ENCODE measurements at regions not wholly inside any gene's neighbourhood (a gene's known extent, or its start where the extent isn't known, plus 50 kb on each side); places are given as distances from the start of the nearest gene placed in this dataset.

GRCh38 chr20:60930023-60930790 is 321.9 kb upstream of the CDH4 start:
- Histone ChIP-seq H3K4me1 (ENCODE audit: control insufficient read depth in 1 of 2, insufficient read depth in 1 of 2, low read depth in 1 of 2, low read length in 1 of 2) (no peaks in the 10 kb centered on the region), H3K4me3 (ENCODE audit: low read depth in 1 of 2, low read length in 1 of 2) (no peak overlapping the region), H3K9me3 (no peaks in the 10 kb centered on the region), H3K27ac (no peak overlapping the region), H3K36me3 (no peaks in the 10 kb centered on the region), H3K27me3 (no peaks in the 10 kb centered on the region)
- TF ChIP-seq CTCF (IDR thresholded peaks at IDR 0.05), result no peak

- Histone ChIP-seq H3K9me3 (no peaks in the 10 kb centered on the region), H3K36me3 (no peaks in the 10 kb centered on the region), H3K4me3 (ENCODE audit: low read depth in 1 of 2, low read length in 1 of 2) (no peak overlapping the region), H3K27me3 (no peaks in the 10 kb centered on the region), H3K4me1 (ENCODE audit: control insufficient read depth in 1 of 2, insufficient read depth in 1 of 2, low read depth in 1 of 2, low read length in 1 of 2) (no peaks in the 10 kb centered on the region), H3K27ac (no peak overlapping the region)
- no peak for TF ChIP-seq CTCF (IDR thresholded peaks at IDR 0.05)
Observed at GRCh38 chr20:60931696-60932095, 320.4 kb upstream of the CDH4 start.

- TF ChIP-seq CTCF (IDR thresholded peaks at IDR 0.05), result no peak
- H3K27ac ChIP-seq, result no peak overlapping the region
- H3K4me3 ChIP-seq (ENCODE audit: low read depth in 1 of 2, low read length in 1 of 2), result no peak overlapping the region
- H3K36me3 ChIP-seq, result no peaks in the 10 kb centered on the region
- H3K4me1 ChIP-seq (ENCODE audit: control insufficient read depth in 1 of 2, insufficient read depth in 1 of 2, low read depth in 1 of 2, low read length in 1 of 2), result no peaks in the 10 kb centered on the region
- no peaks in the 10 kb centered on the region for H3K27me3 ChIP-seq
- H3K9me3 ChIP-seq, result no peaks in the 10 kb centered on the region
Observed at GRCh38 chr20:60934724-60935123, 317.3 kb upstream of the CDH4 start.

- H3K4me3 ChIP-seq (ENCODE audit: low read depth in 1 of 2, low read length in 1 of 2), result no peak overlapping the region
- H3K27me3 ChIP-seq, result no peaks in the 10 kb centered on the region
- no peaks in the 10 kb centered on the region for H3K36me3 ChIP-seq
- no peaks in the 10 kb centered on the region for H3K9me3 ChIP-seq
- H3K27ac ChIP-seq, result no peak overlapping the region
- no peak for TF ChIP-seq CTCF (IDR thresholded peaks at IDR 0.05)
- no peaks in the 10 kb centered on the region for H3K4me1 ChIP-seq (ENCODE audit: control insufficient read depth in 1 of 2, insufficient read depth in 1 of 2, low read depth in 1 of 2, low read length in 1 of 2)
Observed at GRCh38 chr20:60935971-60936370, 316.1 kb upstream of the CDH4 start.

- Histone ChIP-seq H3K27ac (no peak overlapping the region), H3K9me3 (no peaks in the 10 kb centered on the region), H3K36me3 (no peaks in the 10 kb centered on the region), H3K4me3 (ENCODE audit: low read depth in 1 of 2, low read length in 1 of 2) (no peak overlapping the region), H3K27me3 (no peaks in the 10 kb centered on the region), H3K4me1 (ENCODE audit: control insufficient read depth in 1 of 2, insufficient read depth in 1 of 2, low read depth in 1 of 2, low read length in 1 of 2) (no peaks in the 10 kb centered on the region)
- no peak for TF ChIP-seq CTCF (IDR thresholded peaks at IDR 0.05)
Observed at GRCh38 chr20:60937585-60937984, 314.5 kb upstream of the CDH4 start.
